NCI-H774 (cell line): ENCODE measurements at regions not wholly inside any gene's neighbourhood (a gene's known extent, or its start where the extent isn't known, plus 50 kb on each side); places are given as distances from the start of the nearest gene placed in this dataset.
"Not testable (repeated sequence)": the region's sequence is repeated elsewhere in the genome, so short reads cannot be mapped to it uniquely, and the experiment has no call there.

ENCODE experiments used
- DNase-seq: peaks from one replicate; lab custom pipeline; 2025; lab: John Stamatoyannopoulos, UW

DNA sequence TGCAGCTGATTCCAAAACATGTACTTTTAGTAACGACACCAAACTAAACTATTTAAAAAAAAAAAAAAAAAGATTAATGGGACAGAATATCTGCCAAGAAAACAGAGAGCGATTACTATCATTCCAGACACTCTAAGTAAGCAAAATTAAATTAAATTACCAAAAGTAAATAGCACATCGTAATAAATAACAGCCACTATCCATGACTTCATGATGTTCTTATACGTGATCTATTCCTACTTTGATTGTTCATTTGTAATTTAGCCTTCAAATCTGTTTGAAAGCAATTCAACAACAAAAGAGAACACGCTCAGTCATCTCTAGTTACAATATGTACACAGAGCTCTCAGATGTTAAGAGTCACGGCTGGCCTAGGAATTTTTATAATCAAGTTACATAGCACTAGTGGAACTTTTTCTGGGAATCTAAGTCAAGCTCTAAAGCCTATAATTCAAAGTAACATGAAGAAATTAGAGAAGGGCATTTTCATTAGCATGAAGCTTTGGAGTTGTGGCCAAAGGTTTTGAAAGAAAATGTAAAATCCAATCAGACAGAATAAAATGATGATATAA lies 241.7 kb upstream of the NEBL start:
- peak; percentile 56 for DNase-seq

DNA sequence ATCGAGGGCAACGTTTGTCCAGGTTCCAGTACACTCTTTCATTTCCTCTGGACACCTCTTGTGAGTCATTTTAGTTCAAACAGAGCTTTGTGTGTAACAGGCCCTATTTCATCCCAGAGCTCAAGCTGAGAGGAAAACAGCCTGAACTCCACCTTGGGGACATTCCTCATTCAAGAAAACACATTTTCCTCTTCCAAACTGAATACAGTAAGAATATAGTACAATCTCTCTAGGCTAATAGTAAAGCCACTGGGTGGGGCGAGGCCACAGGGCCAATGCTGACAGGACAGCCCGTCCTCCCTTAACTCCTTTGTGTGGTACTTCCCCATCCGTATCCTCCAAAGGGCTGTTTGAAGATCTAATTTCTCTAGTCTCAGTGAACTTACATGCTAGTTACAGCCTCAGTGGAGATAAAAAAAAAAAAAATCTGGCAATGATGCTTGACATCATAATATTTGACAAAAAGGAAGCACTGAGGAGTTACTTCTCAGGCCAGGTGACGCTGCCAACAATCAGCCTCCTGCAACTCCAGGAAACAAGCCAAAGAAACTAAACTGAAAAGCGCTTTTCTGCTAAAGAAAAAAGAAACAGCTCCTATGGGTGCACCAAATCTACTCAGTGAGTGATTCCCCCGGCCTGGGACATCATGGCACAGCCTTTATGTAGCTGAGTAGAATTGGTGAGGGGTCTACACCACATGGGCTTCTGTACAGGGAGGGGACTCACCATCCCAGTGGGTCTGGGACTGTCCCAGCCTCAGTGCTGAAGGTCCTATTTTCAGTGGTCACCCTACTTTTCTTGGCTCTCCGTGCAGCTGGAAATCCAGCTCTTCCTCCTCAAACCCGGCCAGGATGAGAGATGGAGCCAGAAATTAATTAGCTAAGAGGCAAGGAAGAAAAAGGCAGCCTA lies 238.2 kb upstream of the NEBL start:
- DNase-seq: no peak

GRCh38 chr10:21134645-21135022 lies 237.5 kb upstream of the NEBL start:
- DNase-seq: no peak

- no peak for DNase-seq
These were observed 233.8 kb upstream of the NEBL start for GRCh38 chr10:21130683-21131442.

GRCh38 chr10:21130108-21130507 lies 233.0 kb upstream of the NEBL start:
- no peak for DNase-seq

GRCh38 chr10:21125471-21126228 lies 228.5 kb upstream of the NEBL start:
- no peak for DNase-seq

GRCh38 chr10:21122907-21123306 lies 225.8 kb upstream of the NEBL start:
- no peak for DNase-seq

DNA sequence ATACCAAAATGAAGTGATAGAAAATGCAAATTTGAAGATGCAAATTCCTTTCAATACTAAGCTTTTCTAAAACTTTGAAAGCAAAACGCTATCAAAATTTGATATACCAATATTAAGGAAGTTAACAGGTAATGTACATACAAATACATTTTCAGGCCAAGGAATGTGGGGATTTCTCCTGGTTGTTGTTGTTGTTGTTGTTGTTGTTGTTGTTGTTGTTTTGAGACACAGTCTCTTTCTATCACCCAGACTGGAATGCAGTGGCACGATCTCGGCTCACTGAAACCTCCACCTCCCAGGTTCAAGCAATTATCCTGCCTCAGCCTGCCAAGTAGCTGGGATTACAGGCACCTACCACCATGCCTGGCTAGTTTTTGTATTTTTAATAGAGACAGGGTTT lies 224.7 kb upstream of the NEBL start:
- not testable (repeated sequence) for DNase-seq

GRCh38 chr10:21114683-21115082 lies 217.6 kb upstream of the NEBL start:
- no peak for DNase-seq

GRCh38 chr10:21110358-21110757 lies 213.2 kb upstream of the NEBL start:
- DNase-seq: no peak

- not testable (repeated sequence) for DNase-seq
These were observed 209.8 kb upstream of the NEBL start for GRCh38 chr10:21106931-21107330.

DNA sequence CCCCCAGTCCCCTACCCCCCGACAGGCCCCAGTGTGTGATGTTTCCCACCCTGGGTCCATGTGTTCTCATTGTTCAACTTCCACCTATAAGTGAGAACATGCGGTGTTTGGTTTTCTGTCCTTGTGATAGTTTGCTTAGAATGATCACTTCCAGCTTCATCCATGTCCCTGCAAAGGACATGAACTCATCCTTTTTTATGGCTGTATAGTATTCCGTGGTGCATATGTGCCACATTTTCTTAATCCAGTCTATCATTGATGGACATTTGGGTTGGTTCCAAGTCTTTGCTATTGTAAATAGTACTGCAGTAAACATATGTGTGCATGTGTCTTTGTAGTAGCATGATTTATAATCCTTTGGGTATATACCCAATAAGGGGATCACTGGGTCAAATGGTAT lies 208.2 kb upstream of the NEBL start:
- not testable (repeated sequence) for DNase-seq

- no peak for DNase-seq
These were observed 203.9 kb upstream of the NEBL start for GRCh38 chr10:21100871-21101514.

GRCh38 chr10:21100190-21100589 lies 203.1 kb upstream of the NEBL start:
- DNase-seq: no peak

DNA sequence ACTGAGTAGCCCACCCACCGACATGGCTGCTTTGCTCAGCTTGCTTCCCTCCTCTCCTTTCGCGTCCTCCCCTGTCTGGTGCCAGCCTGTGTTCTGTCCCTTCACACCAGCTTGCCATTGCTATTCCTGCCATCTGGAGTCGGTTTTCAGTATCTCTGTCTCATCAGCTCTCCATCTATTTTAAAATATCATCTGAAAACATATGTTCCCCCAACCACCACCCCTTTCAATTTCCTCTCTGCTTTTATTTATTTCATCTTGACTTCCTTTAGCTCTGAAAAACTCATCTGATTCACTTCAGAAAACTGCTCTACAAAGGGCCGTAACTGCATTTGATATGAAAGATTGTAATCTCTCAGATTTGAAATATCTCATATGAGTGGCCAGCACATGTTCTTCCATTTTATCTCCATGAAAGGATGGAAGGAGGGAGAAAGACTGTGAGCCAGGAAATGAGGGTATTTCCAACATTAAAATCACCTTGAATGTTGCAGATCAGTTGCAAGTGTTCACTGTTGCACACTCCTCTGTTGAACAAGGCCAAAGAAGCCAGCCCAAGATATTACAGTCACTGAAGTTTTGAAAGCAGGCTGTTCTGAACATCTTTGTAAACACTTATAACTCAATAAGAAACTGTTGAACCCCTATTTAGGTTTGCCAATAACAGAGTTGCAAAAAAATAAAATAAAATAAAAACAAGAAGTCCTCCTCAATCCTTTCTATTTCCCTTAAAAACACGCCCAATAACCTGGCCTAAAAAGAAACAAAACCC lies 202.4 kb upstream of the NEBL start:
- no peak for DNase-seq

DNA sequence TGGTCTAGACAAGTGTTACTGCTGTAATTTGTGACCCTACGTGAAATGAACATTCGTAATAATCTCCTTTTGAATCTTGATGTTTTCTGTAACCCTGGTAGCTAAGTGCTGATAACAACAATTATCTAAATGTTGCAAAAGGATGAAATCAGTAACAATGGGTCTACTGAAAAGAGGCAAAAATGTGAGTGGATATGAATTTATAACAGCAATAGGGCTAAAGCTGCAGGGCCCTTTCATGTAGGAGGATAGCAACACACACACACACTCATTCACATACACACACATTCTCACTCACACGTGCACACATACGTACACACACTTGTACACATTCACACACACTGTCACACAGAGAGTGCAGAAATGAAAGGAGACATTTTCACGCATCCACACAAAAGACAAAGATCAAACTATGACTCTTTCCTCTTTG lies 200.8 kb upstream of the NEBL start:
- no peak for DNase-seq

GRCh38 chr10:21095494-21096055 lies 198.5 kb upstream of the NEBL start:
- no peak for DNase-seq

DNA sequence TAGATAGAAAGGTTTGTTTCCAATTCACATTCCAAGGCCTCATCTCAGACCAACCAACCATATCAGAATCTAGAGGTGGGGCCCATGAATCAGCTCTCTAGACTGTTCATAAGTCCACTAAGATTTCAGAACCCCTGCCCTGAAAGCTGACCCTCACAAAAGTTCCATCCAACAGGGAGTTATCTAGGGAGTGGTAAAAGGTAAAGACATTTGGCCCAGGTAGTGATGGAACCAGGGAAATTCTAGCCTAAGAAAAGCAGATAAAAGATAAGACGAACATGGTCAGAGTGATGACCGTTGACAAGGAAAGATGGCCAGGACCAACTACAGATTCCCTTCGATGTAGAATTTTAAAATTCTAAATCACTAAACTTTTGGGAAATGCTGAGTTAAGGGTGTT lies 198.0 kb upstream of the NEBL start:
- DNase-seq: no peak

DNA sequence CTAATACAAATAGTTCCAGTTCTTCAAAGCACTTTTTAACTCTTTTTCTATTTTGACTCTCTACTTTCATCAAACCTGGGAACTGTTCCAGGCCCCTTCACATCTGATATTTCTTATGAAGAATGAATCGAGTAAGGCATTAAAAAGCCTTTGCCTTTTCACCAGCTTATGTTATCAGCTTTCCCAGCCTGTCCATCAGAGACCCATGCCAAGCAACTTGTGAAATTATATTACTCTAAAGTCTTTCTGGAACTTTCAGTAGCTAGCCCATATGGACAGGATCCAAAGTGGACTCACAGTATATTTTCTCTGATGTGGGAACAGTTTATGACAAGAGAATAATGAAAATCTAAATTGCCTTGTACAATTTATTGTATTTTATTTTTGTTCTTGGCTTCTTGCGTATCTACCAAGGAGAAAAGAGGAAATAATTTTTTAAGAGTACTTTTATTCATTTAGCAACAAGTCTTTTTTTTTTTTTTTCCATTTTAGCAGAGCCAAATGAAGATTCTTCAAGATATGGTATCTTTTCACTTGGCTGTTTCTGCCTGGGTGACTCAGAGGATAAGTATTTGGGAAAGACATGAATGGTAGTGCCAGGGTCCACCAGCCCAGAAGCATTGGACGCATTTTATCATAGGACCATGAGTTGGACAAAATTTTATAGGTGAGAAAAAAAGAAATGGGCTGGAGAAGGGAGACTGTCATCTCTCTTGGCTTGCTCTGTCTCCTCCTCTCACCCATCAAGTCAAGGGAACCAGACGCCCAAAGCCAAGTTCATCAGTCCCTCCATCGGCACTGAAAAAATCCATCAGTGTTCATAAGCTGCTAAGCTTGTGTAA lies 195.8 kb upstream of the NEBL start:
- no peak for DNase-seq
